EL (cell line): ENCODE measurements at regions not wholly inside any gene's neighbourhood (a gene's known extent, or its start where the extent isn't known, plus 50 kb on each side); places are given as distances from the start of the nearest gene placed in this dataset.

ENCODE experiments used
- DNase-seq: peaks from one replicate; pipeline ENCODE4 v3.0.0-alpha.2; 2016

DNA sequence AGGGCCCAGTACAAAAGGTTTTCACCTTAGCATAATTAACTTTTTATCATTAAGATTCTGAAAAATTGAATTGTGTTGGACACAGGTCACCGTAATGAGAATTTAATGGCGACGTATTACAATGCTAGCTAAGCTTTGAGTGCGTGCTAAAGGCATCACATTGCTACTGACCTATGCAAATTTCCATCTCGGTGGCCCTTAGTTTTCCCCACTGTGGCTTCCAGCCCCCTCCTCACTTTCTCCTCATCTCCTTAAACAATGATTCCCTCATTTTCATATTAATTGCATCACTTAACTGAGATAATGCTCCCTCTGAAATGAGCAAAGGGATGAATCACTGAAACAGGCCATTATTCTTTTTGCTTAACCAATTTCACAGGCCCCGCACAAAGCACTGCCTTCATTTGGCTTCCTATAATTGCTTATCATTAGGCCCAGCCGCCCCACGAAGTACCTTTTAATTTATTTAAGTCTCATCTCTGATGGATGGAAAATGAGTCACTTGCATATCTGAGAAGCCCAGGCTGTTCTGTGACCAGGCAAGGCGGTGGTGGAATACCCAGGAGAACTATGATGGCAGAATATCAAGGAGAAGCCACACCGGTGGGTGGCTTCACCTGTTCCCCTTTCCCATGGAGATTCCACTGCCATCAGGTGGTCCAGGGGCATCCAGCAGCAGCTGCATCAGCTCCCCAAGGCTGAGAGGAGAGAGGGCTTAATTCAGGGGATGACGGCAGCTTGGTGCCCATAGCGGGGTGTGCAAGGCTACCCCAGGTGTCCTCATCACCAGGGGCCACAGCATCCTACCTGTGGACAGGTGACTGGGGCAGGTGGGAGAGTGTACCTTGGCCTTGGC is 223.8 kb upstream of the BOD1L1 start:
- DNase-seq, result no peak

GRCh38 chr4:13852411-13852810 is 224.9 kb upstream of the BOD1L1 start:
- DNase-seq, result no peak

- DNase-seq, result no peak
These were observed 228.9 kb upstream of the BOD1L1 start for GRCh38 chr4:13856387-13856786.

DNA sequence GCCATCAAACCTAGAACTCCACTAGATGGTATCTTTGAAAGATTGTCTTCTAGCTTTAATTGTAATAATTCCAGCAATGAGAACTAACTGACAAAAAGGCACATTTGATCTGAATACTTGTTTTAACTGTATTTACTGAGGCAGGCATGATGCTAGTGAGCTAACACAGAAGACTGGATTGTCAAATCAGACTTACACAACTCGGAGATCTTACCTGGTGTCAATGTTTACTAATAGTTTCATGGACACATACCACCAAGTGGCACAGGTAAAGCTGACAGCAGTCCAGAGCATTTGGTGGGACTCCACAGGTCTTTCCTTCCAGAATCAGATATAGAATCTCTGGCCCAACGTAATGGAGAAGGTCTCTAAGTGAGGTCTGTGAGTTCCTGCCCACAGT is 229.9 kb upstream of the BOD1L1 start:
- no peak for DNase-seq

- DNase-seq, result no peak
These were observed 230.3 kb upstream of the BOD1L1 start for GRCh38 chr4:13857800-13858199.

GRCh38 chr4:13859423-13859822 is 231.9 kb upstream of the BOD1L1 start:
- peak; percentile 14 for DNase-seq

GRCh38 chr4:13860126-13860525 is 232.6 kb upstream of the BOD1L1 start:
- DNase-seq, result peak; percentile 12

- DNase-seq, result peak; percentile 63
These were observed 238.5 kb upstream of the BOD1L1 start for GRCh38 chr4:13865871-13866669.

DNA sequence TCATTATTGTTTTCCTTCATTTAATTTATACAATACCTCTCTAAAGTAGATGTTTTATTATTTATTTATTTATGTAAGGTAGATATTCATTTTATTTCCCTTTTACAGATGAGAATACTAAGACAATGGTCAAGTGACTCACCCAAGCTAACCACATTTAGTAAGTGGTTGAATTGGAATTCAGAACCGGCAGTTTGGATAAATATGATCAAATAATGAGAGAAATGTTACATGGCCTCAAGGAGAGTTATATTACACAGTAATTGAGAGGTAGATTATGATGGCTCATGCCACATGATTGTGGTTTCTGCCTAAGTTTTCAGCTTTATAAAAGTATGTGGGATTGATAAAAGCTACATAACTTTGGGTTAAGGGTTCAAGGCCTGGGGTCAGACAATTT is 239.4 kb upstream of the BOD1L1 start:
- peak; percentile 58 for DNase-seq

- peak; percentile 39 for DNase-seq
These were observed 244.6 kb upstream of the BOD1L1 start for GRCh38 chr4:13872155-13872554.

DNA sequence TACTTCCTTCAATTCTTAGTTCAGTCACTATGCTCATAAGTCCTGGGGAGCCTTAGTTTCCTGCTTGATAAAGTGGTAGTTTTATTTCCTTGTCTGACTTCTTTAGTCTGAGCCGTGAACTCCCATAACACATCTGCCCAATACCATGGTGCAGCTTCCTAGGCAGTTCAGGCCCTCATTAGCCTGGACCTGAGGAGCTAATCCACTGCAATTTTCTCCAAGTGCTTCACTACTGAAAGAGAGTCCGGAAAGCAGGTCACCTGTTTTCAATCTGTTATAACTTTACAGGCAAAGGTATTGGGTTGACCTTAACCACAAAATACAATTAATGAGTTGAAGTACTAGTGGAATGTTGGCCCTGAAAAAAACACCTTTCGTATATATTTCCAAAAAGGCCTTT is 245.4 kb upstream of the BOD1L1 start:
- no peak for DNase-seq

GRCh38 chr4:13875181-13875580 is 247.7 kb upstream of the BOD1L1 start:
- DNase-seq, result no peak

GRCh38 chr4:13876131-13876530 is 248.6 kb upstream of the BOD1L1 start:
- DNase-seq, result no peak

DNA sequence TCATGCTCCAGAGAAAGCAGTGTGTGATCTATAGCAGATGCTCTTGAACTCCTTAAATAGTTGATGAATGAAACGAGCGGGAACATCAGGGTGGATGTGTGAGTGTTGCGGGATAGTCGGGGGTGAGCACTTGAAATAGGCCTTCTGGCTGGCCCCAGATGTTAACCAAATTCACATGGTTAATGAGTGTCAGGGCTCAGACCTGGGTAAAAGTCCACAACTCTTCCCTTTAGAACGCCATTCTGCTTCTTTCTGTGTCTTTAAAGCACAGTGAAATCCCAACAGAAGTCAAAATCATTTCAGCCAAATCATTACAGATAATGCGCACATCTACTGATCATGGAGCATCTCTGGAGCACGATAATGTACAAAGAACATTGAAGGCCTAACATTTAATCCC is 249.4 kb upstream of the BOD1L1 start:
- DNase-seq, result no peak

DNA sequence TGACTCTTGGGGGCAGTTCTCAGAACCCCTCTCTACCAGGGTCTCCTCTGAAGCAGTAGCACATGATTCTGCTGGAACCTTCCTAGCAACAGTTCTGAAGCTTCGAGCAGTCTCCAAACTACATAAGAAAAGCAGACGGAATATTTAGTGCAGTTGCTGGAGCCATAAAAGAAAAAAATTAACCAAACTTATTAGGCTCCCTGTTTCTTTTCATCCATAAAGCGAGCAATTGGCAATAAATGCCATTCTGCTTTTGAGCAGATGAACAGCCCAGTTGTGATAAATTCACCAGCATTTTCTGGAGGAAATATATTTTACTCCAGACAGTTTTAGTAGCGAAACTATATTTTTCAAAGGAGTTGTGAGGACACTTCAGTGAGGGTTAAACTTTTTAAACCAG is 250.1 kb upstream of the BOD1L1 start:
- DNase-seq, result no peak

DNA sequence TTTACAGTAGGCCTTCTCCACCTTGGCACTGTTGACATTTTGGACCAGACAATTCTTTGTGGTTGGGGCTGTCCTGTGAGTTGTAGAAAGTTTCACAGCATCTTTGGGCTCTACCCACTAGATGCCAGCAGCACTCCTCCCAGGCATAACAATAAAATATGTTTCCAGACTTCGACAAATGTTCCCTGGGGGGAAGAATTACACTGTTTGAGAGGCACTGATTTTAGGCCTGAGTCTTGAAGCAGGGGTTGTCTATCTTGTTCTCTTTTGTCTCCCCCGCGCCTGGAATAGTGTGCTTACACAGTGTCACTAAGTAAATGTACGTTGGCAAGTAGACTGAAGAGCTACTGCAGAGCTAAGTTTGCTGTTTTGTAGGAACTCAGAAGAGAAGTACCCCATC is 254.4 kb upstream of the BOD1L1 start:
- peak; percentile 14 for DNase-seq

DNA sequence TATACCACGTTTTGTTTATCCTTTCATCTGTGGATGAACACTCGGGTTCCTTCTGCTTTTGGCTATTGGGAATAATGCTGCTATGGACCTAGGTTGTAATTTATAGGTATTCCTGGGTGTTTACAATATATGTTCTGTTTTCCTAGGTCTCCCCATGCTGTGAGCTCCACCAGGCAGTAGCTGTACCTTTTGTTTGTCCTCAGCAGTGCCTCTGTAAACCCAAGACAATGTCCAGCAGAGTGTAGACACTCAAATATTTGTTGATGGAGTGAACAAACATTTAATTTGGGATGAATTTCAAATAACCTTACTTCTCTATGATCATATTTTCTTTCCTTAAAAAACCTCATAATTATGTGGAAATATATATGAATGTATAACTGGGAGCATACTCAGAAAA is 259.5 kb upstream of the BOD1L1 start:
- DNase-seq, result no peak

DNA sequence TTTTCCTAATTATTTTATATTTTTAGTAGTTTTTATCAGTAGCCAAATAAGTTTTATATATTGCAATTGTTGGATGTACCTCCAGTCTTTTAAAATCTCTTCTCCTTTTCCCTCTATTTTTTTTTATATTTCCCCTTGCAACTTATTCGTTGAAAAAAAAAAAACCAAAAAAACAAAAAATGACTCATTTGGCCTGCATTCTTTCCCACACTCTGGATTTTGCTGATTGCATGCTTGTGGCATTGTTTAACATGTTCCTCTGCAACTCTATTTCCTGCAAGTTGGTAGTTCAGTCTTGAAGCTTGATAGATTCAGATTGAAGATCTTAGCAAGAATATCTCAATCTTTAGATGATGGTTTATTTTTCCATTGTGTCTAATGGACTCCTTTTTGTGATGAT is 260.6 kb upstream of the BOD1L1 start:
- peak; percentile 89 for DNase-seq

DNA sequence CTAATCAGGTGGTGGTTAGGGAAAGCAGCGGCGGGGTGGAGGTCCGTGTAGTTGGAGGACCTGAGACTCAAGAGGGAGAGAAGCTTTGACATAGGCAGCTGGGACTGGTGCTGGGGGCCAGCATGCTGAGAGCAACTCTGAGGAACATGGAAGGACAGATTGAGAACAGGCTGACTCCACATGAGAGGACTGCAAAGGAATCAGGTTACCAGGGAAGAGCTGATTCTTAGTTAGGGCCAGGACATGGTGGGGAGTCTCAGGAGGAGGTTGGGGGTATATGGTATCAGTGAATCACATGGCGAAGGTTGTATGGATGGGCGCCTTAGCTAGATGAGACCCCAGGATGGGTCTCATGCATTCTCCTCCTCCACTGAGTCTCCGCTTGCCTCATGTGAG is 264.0 kb upstream of the BOD1L1 start:
- peak; percentile 45 for DNase-seq

DNA sequence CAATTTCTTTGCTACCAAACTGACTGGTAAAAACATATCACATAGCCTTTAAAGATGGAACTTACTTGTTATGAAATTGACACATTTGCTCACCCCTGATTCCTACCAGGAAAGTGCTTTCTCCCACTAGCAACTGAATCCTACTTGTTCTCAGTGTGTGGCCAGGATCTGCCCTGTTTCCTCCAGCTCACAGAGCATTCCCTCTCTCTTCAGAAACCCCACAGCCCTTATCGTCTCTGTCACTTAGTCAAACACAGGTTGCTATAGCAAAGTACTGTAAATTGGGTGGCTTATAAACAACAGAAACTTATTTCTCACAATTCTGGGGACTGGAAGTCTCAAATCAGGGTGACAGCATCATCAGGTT is 265.2 kb upstream of the BOD1L1 start:
- DNase-seq, result no peak

GRCh38 chr4:13893211-13893610 is 265.7 kb upstream of the BOD1L1 start:
- DNase-seq, result peak; percentile 23

GRCh38 chr4:13893987-13894386 is 266.5 kb upstream of the BOD1L1 start:
- no peak for DNase-seq

- no peak for DNase-seq
These were observed 273.3 kb upstream of the BOD1L1 start for GRCh38 chr4:13900780-13901179.

- peak; percentile 38 for DNase-seq
These were observed 274.6 kb upstream of the BOD1L1 start for GRCh38 chr4:13902146-13902545.
